GM12873 (cell line): ENCODE measurements at regions not wholly inside any gene's neighbourhood (a gene's known extent, or its start where the extent isn't known, plus 50 kb on each side); places are given as distances from the start of the nearest gene placed in this dataset.

Experiments
- TF ChIP-seq, protein P1 (sequence below): IDR thresholded peaks from 2 replicates; pipeline ENCODE4 v1.5.1; 2012; ENCODE audit warnings: low read depth, mild to moderate bottlenecking, moderate library complexity, low read length, control low read depth; ENCODE audit not compliant: insufficient read depth; ENCODE audit errors: missing control alignments

DNA sequence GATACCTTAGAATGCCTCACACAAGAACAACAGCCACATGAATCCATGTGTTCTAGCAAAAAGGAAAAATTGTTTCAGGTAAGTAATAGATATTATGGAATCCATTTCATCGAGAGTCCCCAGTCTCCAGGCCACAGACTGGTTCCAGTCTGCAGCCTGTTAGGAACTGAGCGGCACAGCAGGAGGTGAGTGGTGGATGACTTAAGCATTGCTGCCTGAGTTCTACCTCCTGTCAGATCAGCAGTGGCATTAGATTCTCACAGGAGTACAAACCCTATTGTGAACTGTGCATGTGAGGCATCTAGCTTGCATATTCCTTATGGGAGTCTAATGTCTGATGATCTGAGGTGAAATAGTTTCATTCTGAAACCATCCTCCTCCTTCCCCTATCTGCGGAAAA, 207.0 kb downstream of the CSNK1G3 start:
- TF ChIP-seq, protein P1, sequence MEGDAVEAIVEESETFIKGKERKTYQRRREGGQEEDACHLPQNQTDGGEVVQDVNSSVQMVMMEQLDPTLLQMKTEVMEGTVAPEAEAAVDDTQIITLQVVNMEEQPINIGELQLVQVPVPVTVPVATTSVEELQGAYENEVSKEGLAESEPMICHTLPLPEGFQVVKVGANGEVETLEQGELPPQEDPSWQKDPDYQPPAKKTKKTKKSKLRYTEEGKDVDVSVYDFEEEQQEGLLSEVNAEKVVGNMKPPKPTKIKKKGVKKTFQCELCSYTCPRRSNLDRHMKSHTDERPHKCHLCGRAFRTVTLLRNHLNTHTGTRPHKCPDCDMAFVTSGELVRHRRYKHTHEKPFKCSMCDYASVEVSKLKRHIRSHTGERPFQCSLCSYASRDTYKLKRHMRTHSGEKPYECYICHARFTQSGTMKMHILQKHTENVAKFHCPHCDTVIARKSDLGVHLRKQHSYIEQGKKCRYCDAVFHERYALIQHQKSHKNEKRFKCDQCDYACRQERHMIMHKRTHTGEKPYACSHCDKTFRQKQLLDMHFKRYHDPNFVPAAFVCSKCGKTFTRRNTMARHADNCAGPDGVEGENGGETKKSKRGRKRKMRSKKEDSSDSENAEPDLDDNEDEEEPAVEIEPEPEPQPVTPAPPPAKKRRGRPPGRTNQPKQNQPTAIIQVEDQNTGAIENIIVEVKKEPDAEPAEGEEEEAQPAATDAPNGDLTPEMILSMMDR: no peak

DNA sequence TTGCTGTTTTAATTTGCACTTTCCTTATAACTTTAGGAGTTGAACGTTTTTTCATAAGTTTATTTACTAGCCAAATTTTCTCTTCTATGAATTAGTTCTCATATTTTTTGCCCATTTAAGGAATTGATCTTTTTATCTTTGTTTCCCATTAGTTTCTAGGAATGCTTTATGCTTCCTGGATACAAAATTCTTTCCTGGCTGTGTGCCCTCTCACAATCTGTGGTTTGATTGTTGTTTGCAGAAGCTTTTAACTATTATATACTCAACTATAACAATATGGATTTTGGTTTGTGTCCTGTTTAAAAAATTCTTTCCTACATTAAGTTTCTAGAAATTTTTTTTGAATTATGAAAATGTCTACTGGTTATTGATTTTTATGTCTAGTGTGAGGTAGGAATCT, 206.3 kb downstream of the CSNK1G3 start:
- TF ChIP-seq, protein P1: no peak

DNA sequence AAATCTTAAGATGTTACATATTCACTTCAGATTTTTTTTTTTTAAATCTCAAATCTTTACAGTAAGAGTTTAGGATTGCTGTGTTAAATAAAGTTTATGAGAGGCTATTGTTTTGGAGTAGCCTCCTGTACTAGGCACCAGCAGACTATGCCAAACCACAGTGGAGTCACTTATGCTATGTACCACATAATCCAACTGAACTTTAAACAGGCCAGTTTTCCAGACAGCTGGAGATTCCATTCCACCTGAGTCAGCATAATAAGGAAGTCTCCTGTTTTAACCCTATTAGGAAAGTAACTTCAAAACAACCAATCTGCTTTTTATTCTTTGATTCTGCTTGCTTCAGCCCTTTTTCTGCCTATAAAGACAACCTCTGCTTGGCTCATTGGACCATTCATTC, 205.2 kb downstream of the CSNK1G3 start:
- TF ChIP-seq, protein P1: no peak

DNA sequence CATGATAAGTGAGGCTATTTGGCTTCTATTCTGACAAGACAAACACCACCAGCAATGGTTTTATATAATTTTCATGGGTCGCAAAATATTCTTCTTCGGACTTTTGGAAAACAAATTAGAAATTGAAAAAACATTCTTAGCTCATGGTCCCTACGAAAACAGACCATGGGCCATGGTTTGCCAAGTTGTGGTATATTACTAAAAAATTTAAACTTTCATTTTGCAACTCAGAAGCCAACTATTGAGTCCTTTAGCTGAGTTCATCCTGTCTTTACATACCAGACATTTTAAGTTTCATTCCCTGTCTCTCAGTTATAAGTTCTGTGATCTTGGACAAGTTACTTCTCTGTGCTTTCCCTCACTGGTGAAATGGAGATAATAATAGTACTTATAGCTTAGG, 198.1 kb downstream of the CSNK1G3 start:
- TF ChIP-seq, protein P1: no peak

DNA sequence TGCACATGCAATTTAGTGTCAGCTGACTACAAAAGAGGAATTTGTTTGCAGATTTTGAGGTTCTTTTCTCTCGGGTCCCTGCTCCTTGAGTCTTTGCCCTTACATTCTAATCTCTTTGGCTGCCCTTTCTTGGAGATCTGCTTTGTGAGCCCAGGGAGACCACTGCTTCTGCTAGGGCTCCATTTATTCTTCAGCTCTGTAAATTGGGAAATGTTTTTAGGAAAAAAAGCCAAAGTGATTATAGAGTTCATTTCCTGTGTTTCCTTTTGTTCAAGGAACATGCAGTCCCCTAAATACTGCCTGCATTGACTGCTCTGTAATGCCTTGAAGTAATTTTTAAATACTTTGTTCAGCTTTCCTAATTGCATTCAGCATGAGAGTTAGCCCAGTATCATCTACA, 197.4 kb downstream of the CSNK1G3 start:
- TF ChIP-seq, protein P1: no peak

DNA sequence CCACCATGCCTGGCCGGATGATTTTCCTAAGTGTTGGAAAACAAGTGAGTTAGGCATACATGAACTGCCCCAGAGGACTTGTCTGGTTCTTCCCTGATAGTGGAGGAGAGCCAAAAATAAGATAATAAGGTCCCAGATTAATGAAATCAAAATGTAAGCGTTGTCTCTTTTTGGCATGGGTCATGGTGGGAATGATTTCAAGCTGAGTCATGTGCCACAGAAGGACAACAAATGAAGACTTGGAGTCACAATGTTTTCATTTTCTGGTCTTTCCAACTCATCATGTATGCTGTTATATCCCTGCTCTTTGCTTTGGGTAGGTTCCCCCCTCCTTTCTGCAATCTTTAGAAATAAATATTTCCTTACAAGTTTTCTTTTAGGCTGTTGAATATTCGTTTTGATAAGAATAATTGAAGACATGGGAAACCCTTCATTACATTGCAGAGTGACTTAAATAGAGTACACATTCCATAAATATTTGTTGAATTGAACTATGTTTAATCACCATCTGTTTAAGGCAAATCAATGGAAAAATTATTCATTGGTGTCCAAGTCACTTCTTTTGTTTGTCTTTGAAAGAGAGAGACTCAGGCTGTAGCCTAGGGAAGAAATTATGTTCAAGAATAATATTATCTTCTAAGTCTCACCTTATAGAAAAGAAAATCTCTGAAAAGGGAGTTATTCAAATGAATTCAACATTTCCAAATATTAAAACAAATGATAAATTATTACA, 196.3 kb downstream of the CSNK1G3 start:
- TF ChIP-seq, protein P1: no peak

DNA sequence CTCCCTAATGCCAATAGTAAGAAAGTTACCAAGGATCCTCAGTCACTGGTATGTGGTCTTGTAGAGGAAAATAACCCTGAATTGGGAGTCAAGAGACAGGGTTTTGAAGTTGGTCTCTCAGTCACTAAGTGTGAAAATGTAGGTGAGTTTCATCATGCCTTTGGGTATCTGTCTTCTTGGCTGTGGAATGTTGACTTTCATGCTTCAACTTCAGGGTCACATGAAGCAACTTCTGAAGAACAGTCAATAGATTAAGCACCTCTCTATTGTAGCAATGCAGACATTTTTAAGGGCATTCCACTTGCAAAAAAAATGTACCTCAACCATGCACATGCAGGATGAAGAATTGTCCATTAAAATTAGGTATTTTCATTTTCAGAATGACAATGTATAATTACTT, 194.6 kb downstream of the CSNK1G3 start:
- TF ChIP-seq, protein P1: no peak
